Esophagus muscularis mucosa (tissue), 4 donors: ENCODE measurements at regions not wholly inside any gene's neighbourhood (a gene's known extent, or its start where the extent isn't known, plus 50 kb on each side); places are given as distances from the start of the nearest gene placed in this dataset.

Experiments used
- DNase-seq: peaks from one replicate; pipeline ENCODE4 v3.0.0-alpha.2; 2017; ENCODE audit errors: extremely low spot score
- H3K27ac ChIP-seq, 4 donors: fragments of 200-600 bp; sonication (generic); replicated peaks in 1 of 4; 1 replicate in 3 of 4; 2 replicates in 1 of 4; pipeline ENCODE4 v1.5.1; 2016 to 2019; ENCODE audit warnings: mild to moderate bottlenecking in 1 of 4
- H3K27me3 ChIP-seq, 4 donors: fragments of 200-600 bp; sonication (generic); one replicate each; pipeline versions ENCODE4 v1.5.1 to v1.6.0; 2016 to 2019
- H3K36me3 ChIP-seq, 4 donors: fragments of 200-600 bp; sonication (generic); one replicate each; pipeline ENCODE4 v1.5.1; 2016 to 2019
- H3K4me1 ChIP-seq, 4 donors: fragments of 200-600 bp; sonication (generic); one replicate each; pipeline ENCODE4 v1.5.1; 2016 to 2019
- H3K4me3 ChIP-seq, 4 donors: fragments of 200-600 bp; sonication (generic); 1 replicate in 2 of 4; 2 replicates in 2 of 4; pipeline ENCODE4 v1.5.1; 2016 to 2019; ENCODE audit warnings: mild to moderate bottlenecking in 4 of 4, moderate library complexity in 1 of 4
- H3K9me3 ChIP-seq, 4 donors: fragments of 200-600 bp; sonication (generic); 1 replicate in 3 of 4; 2 replicates in 1 of 4; pipeline ENCODE4 v1.5.1; 2016 to 2019
- CTCF ChIP-seq, 3 experiments: fragments of 200-600 bp in 2 of 3; fragments of 450-650 bp in 1 of 3; sonication (generic) in 2 of 3; IDR thresholded peaks; one replicate each; pipeline ENCODE4 v1.5.1; 2017 to 2019; ENCODE audit warnings: antibody characterized with exemption in 3 of 3, mild to moderate bottlenecking in 2 of 3, moderate library complexity in 1 of 3
- EP300 ChIP-seq: sonication (generic); formaldehyde crosslinking; IDR thresholded peaks from one replicate; pipeline ENCODE4 v1.6.1; 2017; ENCODE audit warnings: antibody characterized with exemption
- POLR2A ChIP-seq: fragments of 450-650 bp; IDR thresholded peaks from one replicate; pipeline ENCODE4 v1.6.1; 2017; ENCODE audit warnings: antibody characterized with exemption, moderate library complexity, mild to moderate bottlenecking, low read depth
- POLR2AphosphoS5 ChIP-seq, 2 donors: sonication (generic); formaldehyde crosslinking; IDR thresholded peaks; one replicate each; pipeline ENCODE4 v1.6.1; 2017; ENCODE audit warnings: antibody characterized with exemption in 2 of 2
- WGBS: methylation state at CpG from one replicate; pipeline ENCODE4 v1.1.5; 2018; 5-methylcytosine and 5-hydroxymethylcytosine counted together
- intact Hi-C: fragments of 100-400 bp; cut with DNase I; formaldehyde crosslinking; loops from one replicate; pipeline ENCODE4 v1.15.1; 2023

DNA sequence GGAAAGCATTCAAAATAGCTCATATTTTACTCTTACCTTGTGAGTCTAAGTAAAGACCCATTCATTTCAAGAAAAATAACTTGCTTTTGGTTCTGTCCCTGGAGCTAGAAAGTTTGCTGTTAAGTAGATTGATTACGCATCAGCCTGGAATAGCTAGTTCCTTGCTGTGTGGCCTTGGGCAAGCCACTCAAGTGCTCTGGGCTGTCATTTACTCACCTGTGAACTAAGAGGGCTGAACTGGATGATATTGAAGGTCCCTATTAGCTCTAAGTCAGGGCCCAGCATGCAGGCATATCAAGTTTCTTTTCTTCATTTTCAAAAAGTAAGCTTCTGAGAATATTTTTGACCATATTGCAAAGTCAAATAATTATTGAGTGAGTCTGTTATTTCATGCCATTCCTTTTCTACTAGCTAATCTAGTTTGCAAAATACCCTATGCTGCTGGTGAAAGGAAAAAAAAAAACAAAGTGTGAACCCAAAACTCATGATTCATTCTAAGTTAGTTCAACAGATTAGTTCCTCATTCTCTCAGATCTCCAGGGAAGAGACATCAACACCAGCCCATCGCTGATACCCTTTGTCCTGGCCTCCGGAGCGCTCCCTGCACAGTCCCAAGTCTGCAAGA lies 106.5 kb upstream of the GMDS start:
- Histone ChIP-seq H3K27me3 (no peaks in the 10 kb centered on the region), H3K27ac (no peak overlapping the region), H3K4me1 (peaks cover 6 to 15% (median 10%) of the 10 kb centered on the region in 4 donors), H3K9me3 (no peaks in the 10 kb centered on the region), H3K4me3 (no peak overlapping the region), H3K36me3 (no peaks in the 10 kb centered on the region)
- 91% methylated on average over 4 of the region's 4 CpGs for WGBS
- intact Hi-C loops = loop anchor here (5.0 to 10.0 kb wide), 2 partner anchors 283 to 750 kb away; no protein-coding TSS in a partner anchor
- no peak for DNase-seq
- TF ChIP-seq EP300 (no peak), POLR2A (no peak), POLR2AphosphoS5 (IDR thresholded peaks at IDR 0.05) (no peak), CTCF (IDR thresholded peaks at IDR 0.05) (no peak)

DNA sequence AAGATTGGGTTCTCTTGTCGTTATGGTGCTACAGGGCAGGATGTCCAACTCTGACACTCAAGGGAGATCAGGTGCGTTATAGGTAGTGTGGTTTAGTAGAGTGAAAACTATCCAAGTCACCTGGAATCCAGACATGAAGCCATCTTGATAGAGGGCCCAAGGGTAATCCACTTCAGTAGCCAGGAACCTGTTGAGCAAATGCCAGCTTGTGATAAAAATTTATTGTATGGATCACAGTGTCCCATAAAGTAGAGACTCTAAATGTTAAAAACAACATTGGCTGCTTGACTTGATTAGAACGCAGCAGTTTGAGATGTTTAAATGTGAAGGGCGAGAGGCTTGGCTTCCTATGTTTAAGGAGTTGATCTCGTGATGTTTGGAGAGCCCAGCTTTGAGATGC lies 105.7 kb upstream of the GMDS start:
- intact Hi-C loops = loop anchor here (5.0 to 10.0 kb wide), 2 partner anchors 284 to 749 kb away; no protein-coding TSS in a partner anchor
- Histone ChIP-seq H3K4me3 (no peak overlapping the region), H3K36me3 (no peaks in the 10 kb centered on the region), H3K27me3 (no peaks in the 10 kb centered on the region), H3K9me3 (no peaks in the 10 kb centered on the region), H3K27ac (no peak overlapping the region), H3K4me1 (peaks cover 6 to 15% (median 10%) of the 10 kb centered on the region in 4 donors)
- DNase-seq = no peak
- TF ChIP-seq EP300 = no peak
- TF ChIP-seq POLR2AphosphoS5 (IDR thresholded peaks at IDR 0.05) = no peak
- TF ChIP-seq POLR2A = no peak
- no peak for TF ChIP-seq CTCF (IDR thresholded peaks at IDR 0.05)
- 87% methylated on average over 5 of the region's 5 CpGs for WGBS

- TF ChIP-seq EP300 (no peak), POLR2AphosphoS5 (IDR thresholded peaks at IDR 0.05) (no peak), POLR2A (no peak), CTCF (IDR thresholded peaks at IDR 0.05) (no peak)
These were observed 100.7 kb upstream of the GMDS start for GRCh38 chr6:2346078-2346477.

DNA sequence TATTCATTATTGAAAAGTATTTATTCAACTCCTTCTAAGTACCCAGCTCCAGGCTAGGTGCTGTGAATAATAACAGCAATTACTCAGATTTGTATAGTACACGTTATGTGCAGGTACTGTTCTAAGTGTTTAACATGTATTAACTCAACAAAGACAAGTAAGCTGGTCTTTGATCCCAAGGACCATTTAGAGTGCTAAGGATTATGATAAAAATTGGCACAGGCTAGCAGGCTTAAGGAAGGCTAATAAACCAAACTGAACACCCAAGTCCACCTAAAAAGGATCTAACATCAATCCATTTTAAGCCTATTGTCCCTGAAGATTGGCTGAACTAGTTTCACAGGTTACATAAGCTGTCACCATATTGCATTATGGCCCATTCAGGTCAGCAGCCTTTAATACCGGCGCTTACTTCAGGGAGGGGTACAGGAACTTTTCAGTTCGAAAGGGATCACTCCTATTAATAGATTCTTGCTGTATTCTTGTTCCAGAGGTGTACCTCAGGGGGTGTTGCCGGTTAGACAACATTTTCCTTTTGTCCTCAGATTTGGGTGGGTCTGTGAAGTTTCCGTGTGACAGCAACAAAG lies 99.0 kb upstream of the GMDS start:
- Histone ChIP-seq H3K36me3 (no peaks in the 10 kb centered on the region), H3K4me3 (no peak overlapping the region), H3K27ac (no peak overlapping the region), H3K9me3 (peaks cover 0 to 6% (median 0%) of the 10 kb centered on the region in 4 donors), H3K4me1 (no peaks in the 10 kb centered on the region), H3K27me3 (no peaks in the 10 kb centered on the region)
- TF ChIP-seq EP300 (no peak), POLR2AphosphoS5 (IDR thresholded peaks at IDR 0.05) (no peak), POLR2A (no peak), CTCF (IDR thresholded peaks at IDR 0.05) (no peak)
- 95% methylated on average over 6 of the region's 6 CpGs for WGBS
- intact Hi-C loops = no loop called here
- no peak for DNase-seq

More at GRCh38 chr6:2346078-2346477, 100.7 kb upstream of the GMDS start:
- Histone ChIP-seq H3K4me3 (no peak overlapping the region), H3K4me1 (no peaks in the 10 kb centered on the region), H3K27ac (no peak overlapping the region), H3K27me3 (no peaks in the 10 kb centered on the region), H3K9me3 (no peaks in the 10 kb centered on the region), H3K36me3 (no peaks in the 10 kb centered on the region)
- intact Hi-C loops = no loop called here
- WGBS = 91% methylated on average over 3 of the region's 3 CpGs
- DNase-seq = no peak

- intact Hi-C loops = no loop called here
- H3K4me3 ChIP-seq = no peak overlapping the region
- H3K9me3 ChIP-seq = peaks cover 0 to 47% (median 21%) of the 10 kb centered on the region in 4 donors
- TF ChIP-seq CTCF (IDR thresholded peaks at IDR 0.05) (no peak), POLR2AphosphoS5 (IDR thresholded peaks at IDR 0.05) (no peak), EP300 (no peak), POLR2A (no peak)
- no peak overlapping the region for H3K27ac ChIP-seq
- DNase-seq = no peak
- H3K36me3 ChIP-seq = peaks cover 0 to 6% (median 2%) of the 10 kb centered on the region in 4 donors
- no peaks in the 10 kb centered on the region for H3K4me1 ChIP-seq
- H3K27me3 ChIP-seq = no peaks in the 10 kb centered on the region
These were observed 82.2 kb upstream of the GMDS start for GRCh38 chr6:2327591-2327990.
